BE2C (cell line): ENCODE measurements at regions not wholly inside any gene's neighbourhood (a gene's known extent, or its start where the extent isn't known, plus 50 kb on each side); places are given as distances from the start of the nearest gene placed in this dataset.

Experiments used
- DNase-seq: peaks from one replicate; pipeline ENCODE4 v3.0.0-alpha.2; 2020
- H3K27me3 ChIP-seq: fragments of 250-450 bp; sonication (Bioruptor Pico); 2 replicates; pipeline ENCODE4 v1.5.1; 2020; ENCODE audit warnings: mild to moderate bottlenecking
- H3K36me3 ChIP-seq: fragments of 250-450 bp; sonication (Bioruptor Pico); 2 replicates; pipeline ENCODE4 v1.5.1; 2020; ENCODE audit warnings: mild to moderate bottlenecking
- H3K4me1 ChIP-seq: fragments of 250-450 bp; sonication (Bioruptor Pico); 2 replicates; pipeline ENCODE4 v1.5.1; 2020
- H3K4me3 ChIP-seq: 2 replicates; pipeline ENCODE4 v1.5.1; 2011; ENCODE audit warnings: low read depth, low read length
- H3K9me3 ChIP-seq: fragments of 250-450 bp; sonication (Bioruptor Pico); 2 replicates; pipeline ENCODE4 v1.5.1; 2020
- TF ChIP-seq, protein P1 (sequence below): IDR thresholded peaks from 2 replicates; pipeline ENCODE4 v1.5.1; 2012; ENCODE audit warnings: mild to moderate bottlenecking, low read depth, low read length

GRCh38 chr20:6490849-6491248 is 276.6 kb upstream of the BMP2 start:
- Histone ChIP-seq H3K9me3 (no peaks in the 10 kb centered on the region), H3K4me1 (no peaks in the 10 kb centered on the region), H3K4me3 (no peak overlapping the region), H3K36me3 (no peaks in the 10 kb centered on the region), H3K27me3 (no peaks in the 10 kb centered on the region)
- TF ChIP-seq, protein P1, sequence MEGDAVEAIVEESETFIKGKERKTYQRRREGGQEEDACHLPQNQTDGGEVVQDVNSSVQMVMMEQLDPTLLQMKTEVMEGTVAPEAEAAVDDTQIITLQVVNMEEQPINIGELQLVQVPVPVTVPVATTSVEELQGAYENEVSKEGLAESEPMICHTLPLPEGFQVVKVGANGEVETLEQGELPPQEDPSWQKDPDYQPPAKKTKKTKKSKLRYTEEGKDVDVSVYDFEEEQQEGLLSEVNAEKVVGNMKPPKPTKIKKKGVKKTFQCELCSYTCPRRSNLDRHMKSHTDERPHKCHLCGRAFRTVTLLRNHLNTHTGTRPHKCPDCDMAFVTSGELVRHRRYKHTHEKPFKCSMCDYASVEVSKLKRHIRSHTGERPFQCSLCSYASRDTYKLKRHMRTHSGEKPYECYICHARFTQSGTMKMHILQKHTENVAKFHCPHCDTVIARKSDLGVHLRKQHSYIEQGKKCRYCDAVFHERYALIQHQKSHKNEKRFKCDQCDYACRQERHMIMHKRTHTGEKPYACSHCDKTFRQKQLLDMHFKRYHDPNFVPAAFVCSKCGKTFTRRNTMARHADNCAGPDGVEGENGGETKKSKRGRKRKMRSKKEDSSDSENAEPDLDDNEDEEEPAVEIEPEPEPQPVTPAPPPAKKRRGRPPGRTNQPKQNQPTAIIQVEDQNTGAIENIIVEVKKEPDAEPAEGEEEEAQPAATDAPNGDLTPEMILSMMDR: no peak
- no peak for DNase-seq

DNA sequence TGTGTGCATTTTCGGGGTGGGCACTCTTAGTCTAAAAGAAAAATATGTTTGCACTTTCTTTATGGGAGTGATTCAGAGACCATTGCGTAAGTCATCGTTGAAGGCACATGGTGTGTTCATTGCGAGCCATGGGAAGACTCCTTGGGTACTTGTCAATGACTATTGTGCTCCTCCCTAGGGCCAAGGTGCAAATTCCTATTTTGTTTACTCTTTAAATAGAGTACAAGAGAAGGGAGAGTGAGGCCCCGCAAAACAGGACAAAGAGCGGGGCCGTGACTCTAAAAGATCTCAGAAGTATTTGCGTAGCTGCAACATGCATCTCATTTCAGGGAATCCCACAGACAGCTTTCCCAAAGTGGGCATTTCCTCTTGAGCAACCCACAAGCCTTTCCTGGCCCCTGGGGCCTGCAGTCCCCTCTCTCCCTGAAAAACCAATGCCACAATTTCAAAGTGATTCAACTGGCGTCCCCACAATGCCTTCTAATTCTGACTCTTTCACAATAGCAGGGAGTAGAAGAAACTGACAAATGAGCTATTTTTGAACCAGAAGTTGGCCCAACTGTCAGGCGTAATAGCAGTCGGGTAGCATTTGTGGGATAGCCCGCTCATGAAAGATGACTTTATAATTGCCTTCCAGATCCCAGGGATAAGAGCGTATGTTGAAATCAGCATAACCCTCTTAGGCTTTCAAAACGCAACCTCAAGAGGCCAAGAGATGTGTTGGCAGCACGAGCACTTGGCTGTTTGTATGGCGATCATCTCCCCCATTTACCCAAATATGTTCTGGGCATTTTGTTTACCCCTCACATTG is 277.9 kb upstream of the BMP2 start:
- H3K4me1 ChIP-seq: no peaks in the 10 kb centered on the region
- no peak for DNase-seq
- no peak overlapping the region for H3K4me3 ChIP-seq
- no peaks in the 10 kb centered on the region for H3K27me3 ChIP-seq
- H3K9me3 ChIP-seq: no peaks in the 10 kb centered on the region
- H3K36me3 ChIP-seq: no peaks in the 10 kb centered on the region
- TF ChIP-seq, protein P1: no peak

DNA sequence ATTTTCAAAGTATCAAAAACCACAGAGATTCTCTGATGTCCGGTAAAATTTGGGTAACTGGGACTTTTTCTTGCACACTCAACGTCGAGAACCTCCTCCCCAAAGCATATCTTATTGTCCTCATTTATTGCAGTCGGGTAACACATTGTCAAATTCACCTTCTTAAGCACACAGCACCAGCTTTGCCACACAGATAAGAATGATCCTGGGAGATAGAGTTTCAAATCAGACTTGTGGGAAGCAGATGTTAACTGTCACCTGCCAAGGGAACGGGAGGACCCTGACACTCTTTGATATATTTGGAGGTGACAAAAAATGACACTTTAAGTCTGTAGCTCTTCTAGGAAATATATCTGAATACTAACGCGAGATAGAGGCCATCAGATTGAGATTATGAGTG is 282.1 kb upstream of the BMP2 start:
- no peak for DNase-seq
- no peaks in the 10 kb centered on the region for H3K27me3 ChIP-seq
- no peaks in the 10 kb centered on the region for H3K36me3 ChIP-seq
- H3K9me3 ChIP-seq: no peaks in the 10 kb centered on the region
- no peaks in the 10 kb centered on the region for H3K4me1 ChIP-seq
- H3K4me3 ChIP-seq: no peak overlapping the region
- TF ChIP-seq, protein P1: no peak

- Histone ChIP-seq H3K27me3 (no peaks in the 10 kb centered on the region), H3K9me3 (no peaks in the 10 kb centered on the region), H3K4me3 (no peak overlapping the region), H3K4me1 (no peaks in the 10 kb centered on the region), H3K36me3 (no peaks in the 10 kb centered on the region)
- TF ChIP-seq, protein P1: no peak
- DNase-seq: no peak
Observed at GRCh38 chr20:6483727-6484126, 283.8 kb upstream of the BMP2 start.

- TF ChIP-seq, protein P1: no peak
- Histone ChIP-seq H3K9me3 (no peaks in the 10 kb centered on the region), H3K36me3 (no peaks in the 10 kb centered on the region), H3K27me3 (no peaks in the 10 kb centered on the region), H3K4me1 (no peaks in the 10 kb centered on the region), H3K4me3 (no peak overlapping the region)
- no peak for DNase-seq
Observed at GRCh38 chr20:6482486-6482885, 285.0 kb upstream of the BMP2 start.
